ENCODE measurements at regions not wholly inside any gene's neighbourhood (a gene's known extent, or its start where the extent isn't known, plus 50 kb on each side); places are given as distances from the start of the nearest gene placed in this dataset.
"Not testable (repeated sequence)": the region's sequence is repeated elsewhere in the genome, so short reads cannot be mapped to it uniquely, and the experiment has no call there.

- DNase-seq (ENCODE audit: low read depth), result no peak
Observed at GRCh38 chr1:99361406-99361805, 97.1 kb downstream of the PLPPR4 start.

GRCh38 chr1:99363531-99363930 is 99.2 kb downstream of the PLPPR4 start:
- DNase-seq (ENCODE audit: low read depth), result no peak

GRCh38 chr1:99365141-99365540 is 100.8 kb downstream of the PLPPR4 start:
- DNase-seq (ENCODE audit: low read depth), result no peak

GRCh38 chr1:99365545-99365944 is 101.3 kb downstream of the PLPPR4 start:
- DNase-seq (ENCODE audit: low read depth), result no peak

GRCh38 chr1:99369154-99369553 is 104.9 kb downstream of the PLPPR4 start:
- no peak for DNase-seq (ENCODE audit: low read depth)

- peak; percentile 24 for DNase-seq (ENCODE audit: low read depth)
Observed at GRCh38 chr1:99370476-99370875, 106.2 kb downstream of the PLPPR4 start.

- no peak for DNase-seq (ENCODE audit: low read depth)
Observed at GRCh38 chr1:99371413-99371812, 107.1 kb downstream of the PLPPR4 start.

GRCh38 chr1:99374109-99374508 is 109.8 kb downstream of the PLPPR4 start:
- DNase-seq (ENCODE audit: low read depth), result no peak

GRCh38 chr1:99374693-99375092 is 110.4 kb downstream of the PLPPR4 start:
- not testable (repeated sequence) for DNase-seq (ENCODE audit: low read depth)

- no peak for DNase-seq (ENCODE audit: low read depth)
Observed at GRCh38 chr1:99384021-99384420, 119.7 kb downstream of the PLPPR4 start.

GRCh38 chr1:99385852-99386251 is 121.6 kb downstream of the PLPPR4 start:
- DNase-seq (ENCODE audit: low read depth), result no peak

- no peak for DNase-seq (ENCODE audit: low read depth)
Observed at GRCh38 chr1:99396389-99396788, 132.1 kb downstream of the PLPPR4 start.

- peak; percentile 24 for DNase-seq (ENCODE audit: low read depth)
Observed at GRCh38 chr1:99397029-99397428, 132.7 kb downstream of the PLPPR4 start.

- DNase-seq (ENCODE audit: low read depth), result no peak
Observed at GRCh38 chr1:99397863-99398262, 133.6 kb downstream of the PLPPR4 start.

- DNase-seq (ENCODE audit: low read depth), result not testable (repeated sequence)
Observed at GRCh38 chr1:99401556-99401955, 137.3 kb downstream of the PLPPR4 start.

GRCh38 chr1:99404399-99404798 is 140.1 kb downstream of the PLPPR4 start:
- DNase-seq (ENCODE audit: low read depth), result not testable (repeated sequence)

GRCh38 chr1:99405325-99405724 is 141.0 kb downstream of the PLPPR4 start:
- DNase-seq (ENCODE audit: low read depth), result not testable (repeated sequence)

GRCh38 chr1:99407018-99407417 is 142.7 kb downstream of the PLPPR4 start:
- no peak for DNase-seq (ENCODE audit: low read depth)

- DNase-seq (ENCODE audit: low read depth), result no peak
Observed at GRCh38 chr1:99424087-99424486, 159.8 kb downstream of the PLPPR4 start.

GRCh38 chr1:99429754-99430153 is 165.5 kb downstream of the PLPPR4 start:
- DNase-seq (ENCODE audit: low read depth), result no peak

- no peak for DNase-seq (ENCODE audit: low read depth)
Observed at GRCh38 chr1:99438656-99439230, 174.5 kb downstream of the PLPPR4 start.

- DNase-seq (ENCODE audit: low read depth), result no peak
Observed at GRCh38 chr1:99439433-99440075, 175.3 kb downstream of the PLPPR4 start.

GRCh38 chr1:99441299-99442095 is 177.2 kb downstream of the PLPPR4 start:
- DNase-seq (ENCODE audit: low read depth), result no peak

Measured in non-pigmented ciliary epithelial cell (primary cell).